Testis (tissue), 2 donors: ENCODE measurements at regions not wholly inside any gene's neighbourhood (a gene's known extent, or its start where the extent isn't known, plus 50 kb on each side); places are given as distances from the start of the nearest gene placed in this dataset.

Experiments used
- DNase-seq: peaks from one replicate; pipeline ENCODE4 v3.0.0-alpha.2; 2019
- H3K27ac ChIP-seq, 2 donors: fragments of 200-600 bp; sonication (generic); one replicate each; pipeline ENCODE4 v1.5.1; 2019
- H3K27me3 ChIP-seq: fragments of 200-600 bp; sonication (generic); one replicate; pipeline ENCODE4 v1.5.1; 2019
- H3K36me3 ChIP-seq: fragments of 200-600 bp; sonication (generic); one replicate; pipeline ENCODE4 v1.5.1; 2017; ENCODE audit warnings: low read depth; ENCODE audit errors: missing control alignments
- H3K4me1 ChIP-seq: fragments of 200-600 bp; sonication (generic); one replicate; pipeline ENCODE4 v1.5.1; 2019
- H3K4me3 ChIP-seq, 2 donors: fragments of 200-600 bp; sonication (generic); one replicate each; pipeline ENCODE4 v1.5.1; 2017 to 2019
- H3K9me3 ChIP-seq: fragments of 200-600 bp; sonication (generic); one replicate; pipeline ENCODE4 v1.5.1; 2017
- CTCF ChIP-seq, 3 experiments: fragments of 450-650 bp in 2 of 3; fragments of 200-600 bp in 1 of 3; sonication (generic) in 1 of 3; IDR thresholded peaks; one replicate each; pipeline ENCODE4 v1.5.1; 2016 to 2019; ENCODE audit warnings: antibody characterized with exemption in 3 of 3, mild to moderate bottlenecking in 2 of 3, moderate library complexity in 1 of 3
- POLR2A ChIP-seq: fragments of 450-650 bp; IDR thresholded peaks from one replicate; pipeline ENCODE4 v1.6.1; 2017; ENCODE audit warnings: antibody characterized with exemption, mild to moderate bottlenecking, moderate library complexity
- WGBS, 2 donors: methylation state at CpG; one replicate each; pipeline ENCODE4 v1.1.5; 2018; 5-methylcytosine and 5-hydroxymethylcytosine counted together
- intact Hi-C: fragments of 100-400 bp; cut with DNase I; formaldehyde crosslinking; loops from one replicate; pipeline ENCODE4 v1.15.1; 2023; ENCODE audit warnings: low total_unique reads

GRCh38 chr2:15861898-15862297 is 78.5 kb upstream of the MYCN start:
- Histone ChIP-seq H3K27ac (no peak overlapping the region), H3K9me3 (no peaks in the 10 kb centered on the region), H3K36me3 (no peaks in the 10 kb centered on the region), H3K4me1 (no peaks in the 10 kb centered on the region), H3K27me3 (no peaks in the 10 kb centered on the region), H3K4me3 (no peak overlapping the region)
- intact Hi-C loops, result no loop called here
- no peak for TF ChIP-seq POLR2A
- 97 to 98% methylated on average over 1 of the region's 1 CpG for WGBS, 2 donors
- DNase-seq, result no peak

- H3K4me1 ChIP-seq, result no peaks in the 10 kb centered on the region
- no peak overlapping the region for H3K27ac ChIP-seq
- DNase-seq, result no peak
- H3K4me3 ChIP-seq, result no peak overlapping the region
- 87 to 91% methylated on average over 2 of the region's 2 CpGs for WGBS, 2 donors
- no peaks in the 10 kb centered on the region for H3K36me3 ChIP-seq
- no peak for TF ChIP-seq CTCF (IDR thresholded peaks at IDR 0.05)
- H3K9me3 ChIP-seq, result no peaks in the 10 kb centered on the region
- intact Hi-C loops, result no loop called here
- H3K27me3 ChIP-seq, result no peaks in the 10 kb centered on the region
Measured at GRCh38 chr2:15863089-15863488, 77.3 kb upstream of the MYCN start.

GRCh38 chr2:15863494-15864175 is 76.7 kb upstream of the MYCN start:
- no peak for DNase-seq
- Histone ChIP-seq H3K27me3 (no peaks in the 10 kb centered on the region), H3K9me3 (no peaks in the 10 kb centered on the region), H3K4me3 (no peak overlapping the region), H3K36me3 (no peaks in the 10 kb centered on the region), H3K27ac (no peak overlapping the region), H3K4me1 (no peaks in the 10 kb centered on the region)
- TF ChIP-seq POLR2A, result no peak
- no peak for TF ChIP-seq CTCF (IDR thresholded peaks at IDR 0.05)
- intact Hi-C loops, result no loop called here
- WGBS, 2 donors, result 88 to 93% methylated on average over 5 of the region's 5 CpGs

- TF ChIP-seq CTCF (IDR thresholded peaks at IDR 0.05), result no peak
- Histone ChIP-seq H3K27me3 (no peaks in the 10 kb centered on the region), H3K4me3 (no peak overlapping the region), H3K27ac (no peak overlapping the region), H3K4me1 (no peaks in the 10 kb centered on the region), H3K9me3 (no peaks in the 10 kb centered on the region), H3K36me3 (no peaks in the 10 kb centered on the region)
- intact Hi-C loops, result no loop called here
- WGBS, 2 donors, result 88 to 95% methylated on average over 3 of the region's 3 CpGs
- DNase-seq, result no peak
Measured at GRCh38 chr2:15864176-15864769, 76.1 kb upstream of the MYCN start.

- Histone ChIP-seq H3K27ac (no peak overlapping the region), H3K9me3 (no peaks in the 10 kb centered on the region), H3K36me3 (no peaks in the 10 kb centered on the region), H3K4me1 (no peaks in the 10 kb centered on the region), H3K4me3 (no peak overlapping the region), H3K27me3 (no peaks in the 10 kb centered on the region)
- no peak for DNase-seq
- WGBS, 2 donors, result 76 to 91% methylated on average over 1 of the region's 1 CpG
- intact Hi-C loops, result no loop called here
- TF ChIP-seq CTCF (IDR thresholded peaks at IDR 0.05), result no peak
- no peak for TF ChIP-seq POLR2A
Measured at GRCh38 chr2:15865923-15866322, 74.4 kb upstream of the MYCN start.
